Mesothelial cell of epicardium (in vitro differentiated cells): ENCODE measurements at regions not wholly inside any gene's neighbourhood (a gene's known extent, or its start where the extent isn't known, plus 50 kb on each side); places are given as distances from the start of the nearest gene placed in this dataset.

Experiments used
- DNase-seq, 2 experiments: peaks; one replicate each; pipeline ENCODE4 v3.0.0; 2021; ENCODE audit warnings: low spot score in 2 of 2; ENCODE audit not compliant: unreplicated experiment in 2 of 2
- H3K27ac Mint-ChIP-seq: 2 replicates; pipeline ENCODE4 v1.8.0; 2021; ENCODE audit warnings: mixed read lengths
- H3K27me3 Mint-ChIP-seq: 2 replicates; pipeline ENCODE4 v1.8.0; 2021; ENCODE audit warnings: low read depth, mixed read lengths
- H3K36me3 Mint-ChIP-seq: 2 replicates; pipeline ENCODE4 v1.8.0; 2021; ENCODE audit warnings: mixed read lengths
- H3K4me1 Mint-ChIP-seq: 2 replicates; pipeline ENCODE4 v1.8.0; 2021; ENCODE audit warnings: mixed read lengths
- H3K4me3 Mint-ChIP-seq: 2 replicates; pipeline ENCODE4 v1.8.0; 2021; ENCODE audit warnings: mild to moderate bottlenecking, moderate library complexity, mixed read lengths
- H3K9me3 Mint-ChIP-seq: 2 replicates; pipeline ENCODE4 v1.8.0; 2021; ENCODE audit warnings: mixed read lengths
- CTCF ChIP-seq: fragments of 200-600 bp; sonication (generic); IDR thresholded peaks from one replicate; pipeline ENCODE4 v1.5.0; 2021; ENCODE audit warnings: antibody characterized with exemption; ENCODE audit not compliant: unreplicated experiment

DNA sequence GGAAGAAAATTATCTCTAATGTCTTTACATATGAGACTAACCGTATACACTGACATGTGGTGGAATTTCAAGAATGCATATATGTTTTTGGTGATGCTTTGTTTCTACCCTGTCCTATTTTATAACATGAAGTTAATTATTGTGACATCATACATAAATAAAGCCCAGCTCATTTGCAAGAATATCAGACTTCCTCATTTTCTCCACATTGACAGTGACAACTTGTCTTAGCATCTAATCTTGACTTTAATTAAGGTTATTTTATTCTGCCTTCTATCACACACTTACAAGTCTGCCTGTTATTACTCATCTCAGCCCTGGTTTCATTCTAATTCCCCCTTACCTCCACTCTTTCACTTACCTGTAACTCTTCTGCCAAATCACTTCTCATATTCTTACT lies 140.6 kb upstream of the STARD13 start:
- TF ChIP-seq CTCF: no peak
- Mint-ChIP-seq H3K36me3 (no peaks in the 10 kb centered on the region), H3K27ac (no peak overlapping the region), H3K9me3 (peaks cover 20% of the 10 kb centered on the region), H3K4me1 (peaks cover 6% of the 10 kb centered on the region), H3K27me3 (no peaks in the 10 kb centered on the region), H3K4me3 (no peak overlapping the region)
- DNase-seq: no peak

DNA sequence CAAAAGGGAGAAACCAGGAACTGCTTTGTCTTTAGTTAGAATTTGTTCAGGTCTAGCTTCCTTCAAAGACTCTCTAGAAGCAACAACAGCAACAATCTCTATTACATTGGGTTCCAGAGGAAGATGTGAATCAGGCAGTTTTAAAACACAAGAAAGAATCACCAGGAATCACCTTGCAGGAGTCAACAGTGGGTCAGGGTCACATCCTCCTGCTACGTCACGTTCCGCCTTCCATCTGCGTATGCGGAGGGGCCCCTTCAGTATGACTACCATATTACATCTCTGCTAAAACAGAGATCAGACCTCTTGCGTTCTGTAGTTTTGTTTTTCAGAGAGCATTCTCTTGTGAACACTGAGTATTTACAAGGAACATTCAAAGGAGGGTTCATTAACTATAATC lies 147.8 kb upstream of the STARD13 start:
- Mint-ChIP-seq H3K4me3 (no peak overlapping the region), H3K36me3 (no peaks in the 10 kb centered on the region), H3K9me3 (peaks cover 11% of the 10 kb centered on the region), H3K27me3 (no peaks in the 10 kb centered on the region), H3K27ac (no peak overlapping the region), H3K4me1 (no peaks in the 10 kb centered on the region)
- TF ChIP-seq CTCF: no peak
- no peak for DNase-seq

DNA sequence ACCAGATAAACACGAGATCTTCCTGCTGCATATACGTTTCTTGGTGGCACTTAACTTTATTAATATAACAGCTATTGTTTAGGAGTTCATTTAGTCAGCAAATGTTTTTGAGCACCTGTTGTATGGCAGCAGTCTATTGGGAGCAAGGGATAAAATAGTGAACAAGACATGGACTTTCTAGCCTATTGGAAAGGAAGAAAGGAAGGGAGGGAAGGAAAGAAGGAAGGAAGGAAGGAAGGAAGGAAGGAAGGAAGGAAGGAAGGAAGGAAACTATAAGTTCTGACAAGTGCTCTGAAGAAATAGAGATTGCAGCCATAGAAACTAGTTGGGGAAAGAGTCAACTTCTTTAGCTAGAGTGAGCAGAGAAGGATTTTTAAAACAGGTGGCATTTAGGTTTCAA lies 149.1 kb upstream of the STARD13 start:
- Mint-ChIP-seq H3K4me3 (no peak overlapping the region), H3K4me1 (no peaks in the 10 kb centered on the region), H3K27ac (no peak overlapping the region), H3K27me3 (no peaks in the 10 kb centered on the region), H3K9me3 (no peaks in the 10 kb centered on the region), H3K36me3 (no peaks in the 10 kb centered on the region)
- TF ChIP-seq CTCF: no peak
- no peak for DNase-seq

DNA sequence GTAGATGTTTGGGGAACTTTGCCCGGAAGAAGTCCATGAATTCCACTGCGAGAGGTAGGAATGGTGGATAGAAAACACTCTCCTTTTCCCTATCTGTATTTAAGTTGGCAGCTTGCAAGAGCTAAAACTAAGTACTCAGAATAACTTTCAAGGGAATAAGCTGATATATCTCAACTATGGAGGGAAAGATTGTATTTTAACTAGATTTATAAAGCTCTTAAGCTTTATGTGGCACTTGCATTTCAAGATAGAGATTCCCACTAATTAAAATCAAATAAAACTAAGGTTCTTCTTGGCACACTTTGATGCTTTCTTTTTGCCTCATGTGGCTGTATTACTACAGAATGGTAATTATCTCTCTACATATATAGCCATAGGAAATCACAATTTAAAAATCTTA lies 149.7 kb upstream of the STARD13 start:
- H3K4me1 Mint-ChIP-seq: no peaks in the 10 kb centered on the region
- no peak for TF ChIP-seq CTCF
- H3K27ac Mint-ChIP-seq: no peak overlapping the region
- no peak overlapping the region for H3K4me3 Mint-ChIP-seq
- H3K9me3 Mint-ChIP-seq: no peaks in the 10 kb centered on the region
- no peaks in the 10 kb centered on the region for H3K36me3 Mint-ChIP-seq
- DNase-seq: no peak
- no peaks in the 10 kb centered on the region for H3K27me3 Mint-ChIP-seq

DNA sequence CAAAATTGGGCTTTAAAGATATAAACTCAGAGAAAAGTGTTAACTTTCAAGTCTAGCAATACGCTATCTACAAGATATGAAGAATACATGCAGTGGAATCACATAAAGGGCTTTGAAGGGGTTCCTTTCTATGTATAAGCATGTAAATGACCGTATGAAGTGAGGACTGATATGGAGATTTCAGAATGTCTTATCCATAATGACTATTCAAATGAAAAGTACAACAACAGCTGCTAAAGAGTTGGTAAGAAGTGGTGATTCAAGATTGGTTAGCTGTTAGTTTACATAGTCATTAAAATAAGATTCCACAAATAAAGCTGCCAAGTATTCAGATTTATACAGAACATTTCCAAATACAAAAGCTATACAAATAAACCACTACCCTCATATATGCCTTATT lies 153.4 kb upstream of the STARD13 start:
- Mint-ChIP-seq H3K4me1 (no peaks in the 10 kb centered on the region), H3K36me3 (no peaks in the 10 kb centered on the region), H3K27me3 (no peaks in the 10 kb centered on the region), H3K4me3 (no peak overlapping the region), H3K9me3 (no peaks in the 10 kb centered on the region), H3K27ac (no peak overlapping the region)
- no peak for TF ChIP-seq CTCF
- DNase-seq: no peak

GRCh38 chr13:33441015-33441414 lies 155.5 kb upstream of the STARD13 start:
- H3K36me3 Mint-ChIP-seq: no peaks in the 10 kb centered on the region
- H3K4me3 Mint-ChIP-seq: no peak overlapping the region
- TF ChIP-seq CTCF: no peak

More at GRCh38 chr13:33441015-33441414, 155.5 kb upstream of the STARD13 start:
- H3K9me3 Mint-ChIP-seq: no peaks in the 10 kb centered on the region
- H3K4me1 Mint-ChIP-seq: peaks cover 4% of the 10 kb centered on the region
- DNase-seq: no peak
- no peaks in the 10 kb centered on the region for H3K27me3 Mint-ChIP-seq
- no peak overlapping the region for H3K27ac Mint-ChIP-seq
